ENCODE measurements at regions not wholly inside any gene's neighbourhood (a gene's known extent, or its start where the extent isn't known, plus 50 kb on each side); places are given as distances from the start of the nearest gene placed in this dataset.

DNA sequence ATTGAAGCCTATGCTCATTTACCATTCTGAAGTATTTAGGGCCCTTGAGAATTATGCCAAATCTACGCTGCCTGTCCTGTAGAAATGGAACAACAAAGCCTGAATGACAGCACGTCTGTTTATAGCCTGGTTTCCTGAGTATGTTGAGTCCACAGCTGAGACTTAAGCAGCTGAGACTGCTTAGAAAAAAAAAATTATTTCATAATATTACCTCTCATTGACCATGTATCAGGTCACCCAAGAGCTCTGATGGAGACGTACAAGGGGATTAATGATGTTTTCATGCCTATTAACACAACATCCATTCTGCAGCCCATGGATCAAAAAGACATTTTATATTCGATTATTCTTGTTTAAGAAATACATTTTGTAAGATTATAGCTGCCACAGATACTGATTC, 387.2 kb upstream of the NCAM2 start:
- TF ChIP-seq, protein P1, sequence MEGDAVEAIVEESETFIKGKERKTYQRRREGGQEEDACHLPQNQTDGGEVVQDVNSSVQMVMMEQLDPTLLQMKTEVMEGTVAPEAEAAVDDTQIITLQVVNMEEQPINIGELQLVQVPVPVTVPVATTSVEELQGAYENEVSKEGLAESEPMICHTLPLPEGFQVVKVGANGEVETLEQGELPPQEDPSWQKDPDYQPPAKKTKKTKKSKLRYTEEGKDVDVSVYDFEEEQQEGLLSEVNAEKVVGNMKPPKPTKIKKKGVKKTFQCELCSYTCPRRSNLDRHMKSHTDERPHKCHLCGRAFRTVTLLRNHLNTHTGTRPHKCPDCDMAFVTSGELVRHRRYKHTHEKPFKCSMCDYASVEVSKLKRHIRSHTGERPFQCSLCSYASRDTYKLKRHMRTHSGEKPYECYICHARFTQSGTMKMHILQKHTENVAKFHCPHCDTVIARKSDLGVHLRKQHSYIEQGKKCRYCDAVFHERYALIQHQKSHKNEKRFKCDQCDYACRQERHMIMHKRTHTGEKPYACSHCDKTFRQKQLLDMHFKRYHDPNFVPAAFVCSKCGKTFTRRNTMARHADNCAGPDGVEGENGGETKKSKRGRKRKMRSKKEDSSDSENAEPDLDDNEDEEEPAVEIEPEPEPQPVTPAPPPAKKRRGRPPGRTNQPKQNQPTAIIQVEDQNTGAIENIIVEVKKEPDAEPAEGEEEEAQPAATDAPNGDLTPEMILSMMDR (IDR thresholded peaks at IDR 0.05; ENCODE audit: low read depth, low read length): no peak

GRCh38 chr21:20613654-20614053, 384.6 kb upstream of the NCAM2 start:
- no peak for DNase-seq (ENCODE audit: extremely low read depth, low read depth)
- TF ChIP-seq, protein P1 (IDR thresholded peaks at IDR 0.05; ENCODE audit: low read depth, low read length): no peak

More for the DNA sequence above, 387.2 kb upstream of the NCAM2 start:
- DNase-seq (ENCODE audit: extremely low read depth, low read depth): no peak

DNA sequence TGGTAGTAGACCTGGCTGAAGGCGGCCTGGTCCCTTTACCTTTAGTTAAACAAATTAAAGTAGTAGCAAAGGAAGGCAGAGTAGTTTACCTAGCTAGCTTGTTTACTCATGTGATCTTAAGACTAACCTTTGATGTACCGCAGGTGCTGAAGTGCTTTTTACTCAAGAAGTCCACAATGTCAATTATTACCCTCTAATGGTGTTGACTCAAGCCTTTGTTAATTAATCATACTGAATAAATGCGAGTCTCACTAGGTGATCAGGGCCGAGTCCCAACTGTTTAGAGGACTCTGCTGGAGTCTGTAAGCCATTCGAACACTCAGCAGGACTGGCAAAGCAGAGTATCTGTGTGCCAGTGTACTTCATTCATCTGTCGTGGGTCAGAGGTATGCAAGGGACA, 381.1 kb upstream of the NCAM2 start:
- TF ChIP-seq, protein P1 (IDR thresholded peaks at IDR 0.05; ENCODE audit: low read depth, low read length): no peak
- DNase-seq (ENCODE audit: extremely low read depth, low read depth): no peak

- DNase-seq (ENCODE audit: extremely low read depth, low read depth): no peak
- TF ChIP-seq, protein P1 (IDR thresholded peaks at IDR 0.05; ENCODE audit: low read depth, low read length): no peak
Measured at GRCh38 chr21:20618878-20619277, 379.3 kb upstream of the NCAM2 start.

GRCh38 chr21:20627594-20627993, 370.6 kb upstream of the NCAM2 start:
- TF ChIP-seq, protein P1 (IDR thresholded peaks at IDR 0.05; ENCODE audit: low read depth, low read length): no peak
- no peak for DNase-seq (ENCODE audit: extremely low read depth, low read depth)

GRCh38 chr21:20631633-20632032, 366.6 kb upstream of the NCAM2 start:
- TF ChIP-seq, protein P1 (IDR thresholded peaks at IDR 0.05; ENCODE audit: low read depth, low read length): no peak
- DNase-seq (ENCODE audit: extremely low read depth, low read depth): no peak

DNA sequence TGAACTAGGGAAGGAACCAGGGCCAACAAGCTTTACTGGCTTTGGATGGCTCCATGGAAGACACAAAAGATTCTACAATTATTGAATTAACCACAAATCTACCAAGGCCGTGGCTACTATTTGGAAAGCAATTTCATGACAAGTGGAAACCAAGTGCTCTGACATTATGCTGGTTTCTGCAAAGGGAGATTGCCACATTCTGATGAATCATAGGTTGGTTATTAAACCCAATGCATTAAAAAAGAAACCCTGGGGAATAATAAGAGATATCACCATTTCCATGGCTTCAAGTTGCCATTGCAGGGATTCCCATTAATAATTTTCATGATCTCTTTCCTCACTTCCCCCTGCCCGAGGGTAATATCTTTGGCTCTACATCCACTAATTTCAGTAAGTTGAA, 359.2 kb upstream of the NCAM2 start:
- DNase-seq (ENCODE audit: extremely low read depth, low read depth): no peak
- TF ChIP-seq, protein P1 (IDR thresholded peaks at IDR 0.05; ENCODE audit: low read depth, low read length): no peak
